ENCODE measurements at regions not wholly inside any gene's neighbourhood (a gene's known extent, or its start where the extent isn't known, plus 50 kb on each side); places are given as distances from the start of the nearest gene placed in this dataset.

DNA sequence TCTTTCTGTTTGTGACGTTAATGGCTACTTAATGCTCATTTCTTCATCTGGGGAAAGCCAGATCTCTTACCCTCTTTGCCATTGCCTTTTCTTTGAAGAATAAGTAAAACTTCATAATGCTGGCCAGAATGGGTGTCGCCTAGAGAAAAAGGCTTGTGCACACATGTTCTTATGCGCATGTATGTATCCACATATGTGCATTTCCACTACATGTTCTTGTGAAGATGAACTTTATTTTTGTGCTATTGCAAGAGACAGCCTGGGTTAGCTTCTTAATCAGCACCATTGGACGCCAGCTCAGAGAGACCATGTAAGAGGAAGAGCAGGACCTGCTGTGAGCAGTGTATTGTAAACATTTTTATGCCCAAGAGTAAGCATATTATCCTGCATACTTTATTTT lies 178.7 kb downstream of the SPRY1 start:
- no peak for DNase-seq

DNA sequence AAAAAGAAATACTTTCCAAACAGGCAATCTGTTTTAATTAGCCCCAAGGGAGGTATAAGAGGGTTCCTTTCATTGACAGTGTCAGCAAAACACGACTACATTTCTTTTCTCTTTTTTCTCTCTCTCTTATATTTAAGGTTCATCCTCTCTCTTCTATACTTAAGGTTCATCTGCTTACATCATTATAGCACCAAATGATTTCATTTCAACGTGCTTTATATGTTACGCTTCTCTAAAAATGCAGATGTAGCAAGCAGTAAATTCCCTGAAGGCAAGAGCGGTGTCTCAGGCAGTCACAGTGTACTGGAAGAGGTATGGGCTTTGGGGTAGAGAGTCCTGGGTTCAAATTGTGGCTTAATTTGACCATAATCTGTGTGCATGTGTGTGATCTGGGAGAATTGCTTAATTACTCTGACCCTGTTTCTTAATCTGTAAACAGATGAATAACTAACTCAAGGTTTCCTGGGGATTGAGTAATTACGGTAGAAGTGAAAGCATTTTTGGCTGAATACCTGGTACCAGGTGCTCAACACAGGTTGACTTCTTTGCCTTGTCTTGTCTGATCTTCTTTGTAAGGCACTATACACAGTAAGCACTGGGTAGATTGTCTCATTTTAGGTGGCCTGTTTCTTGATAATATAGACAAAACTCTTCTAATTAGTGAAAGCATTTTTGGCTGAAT lies 180.8 kb downstream of the SPRY1 start:
- DNase-seq: no peak

DNA sequence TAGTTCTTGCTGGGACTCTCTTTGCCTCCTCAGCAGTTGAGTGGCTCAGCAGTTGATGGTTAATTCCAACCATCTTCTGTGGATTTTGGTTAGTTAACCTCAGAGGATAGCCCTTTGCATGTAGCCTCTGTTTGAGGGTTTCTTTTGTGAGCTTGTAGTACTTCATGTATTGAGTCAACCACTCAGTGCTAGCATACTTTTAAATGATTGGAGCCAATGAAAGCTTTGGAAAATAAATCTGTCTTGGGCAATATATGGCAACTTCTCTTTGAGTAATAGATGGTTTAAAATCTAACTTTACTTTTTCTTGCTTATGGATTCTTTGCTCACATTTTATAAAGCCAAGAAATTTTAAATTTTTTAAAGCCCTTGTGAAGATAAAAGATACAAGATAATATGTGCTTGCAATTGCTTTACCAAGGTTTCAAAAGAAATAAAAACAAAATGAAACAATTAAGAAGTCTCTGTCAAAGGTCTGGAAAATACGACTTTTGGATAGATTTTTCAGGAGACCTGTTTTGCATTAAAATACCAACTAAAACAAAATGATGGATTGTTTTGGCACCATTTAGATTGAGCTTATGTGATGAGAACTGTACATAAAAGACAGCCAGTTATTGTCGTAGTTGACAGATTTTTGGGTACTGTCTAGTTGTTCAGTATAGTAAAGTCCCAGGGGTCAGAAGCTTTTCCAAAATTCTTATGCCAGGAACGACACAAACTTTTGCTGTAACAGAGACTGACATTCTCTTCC lies 181.9 kb downstream of the SPRY1 start:
- no peak for DNase-seq

DNA sequence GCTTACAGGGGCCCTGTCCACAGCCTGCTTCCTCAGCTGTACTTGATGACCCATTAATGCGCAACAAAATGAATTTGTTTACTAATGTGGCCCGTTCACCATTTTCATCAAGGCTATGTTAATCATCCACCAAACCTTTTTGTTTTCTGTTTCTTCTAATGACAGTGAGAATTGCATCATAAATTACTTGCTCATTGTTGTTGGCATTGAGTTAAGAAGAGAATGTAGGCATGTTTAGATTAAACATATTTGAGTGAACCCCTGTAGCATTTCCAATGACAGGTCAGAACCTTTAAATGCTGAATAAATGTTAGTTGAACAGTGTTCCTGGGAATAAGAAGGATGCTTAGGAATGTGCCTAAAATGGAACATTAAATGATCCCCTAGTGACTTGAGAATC lies 183.4 kb downstream of the SPRY1 start:
- DNase-seq: no peak

DNA sequence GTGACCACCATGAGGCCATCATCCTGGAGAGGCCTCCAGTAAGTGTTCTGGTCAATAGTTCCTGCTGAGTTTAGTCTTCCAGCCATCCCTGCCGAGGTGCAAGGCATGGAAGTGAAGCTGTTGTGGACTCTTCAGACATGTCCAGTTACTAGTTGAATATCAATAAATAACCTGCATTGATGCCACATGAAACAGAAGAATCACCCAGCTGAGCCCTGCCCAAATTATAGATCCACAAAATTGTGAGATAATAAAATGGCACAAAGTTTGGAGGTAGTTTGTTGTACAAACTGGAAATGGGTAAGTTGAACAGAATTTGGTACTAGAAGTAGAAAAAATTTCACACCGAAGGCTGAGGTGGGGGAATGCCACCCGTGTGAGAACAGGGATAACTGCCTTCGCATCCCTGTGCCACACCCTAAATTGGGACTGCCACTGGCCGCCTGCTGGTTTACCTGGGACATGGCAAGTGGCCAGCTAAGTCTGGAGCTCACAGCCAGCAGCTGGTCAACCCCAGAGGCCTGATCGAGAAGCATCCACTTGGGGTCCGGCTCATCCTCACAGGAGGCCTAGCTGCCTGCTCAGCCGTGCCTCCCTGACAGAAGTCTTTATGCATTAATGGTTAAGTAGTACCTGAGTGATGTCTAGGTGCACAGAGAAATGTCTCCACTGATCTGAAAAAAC lies 184.5 kb downstream of the SPRY1 start:
- DNase-seq: no peak

DNA sequence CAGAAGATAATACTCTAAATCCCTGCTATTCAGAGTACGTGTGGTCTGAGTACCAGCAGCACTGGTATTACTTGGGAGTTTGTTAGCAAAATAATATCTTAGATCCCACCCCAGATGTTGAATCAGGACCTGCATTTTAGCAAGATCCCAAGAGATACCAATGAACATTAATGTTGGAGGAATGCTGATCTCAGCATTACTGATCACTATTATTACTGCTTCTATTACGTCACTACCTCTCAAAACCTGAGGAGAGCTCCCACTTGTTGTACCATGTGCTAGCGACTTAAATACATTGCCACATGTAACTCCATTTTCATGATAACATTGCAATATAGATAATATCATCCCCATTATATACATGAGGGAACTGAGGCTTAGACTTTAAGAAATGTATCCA lies 185.2 kb downstream of the SPRY1 start:
- DNase-seq: no peak

DNA sequence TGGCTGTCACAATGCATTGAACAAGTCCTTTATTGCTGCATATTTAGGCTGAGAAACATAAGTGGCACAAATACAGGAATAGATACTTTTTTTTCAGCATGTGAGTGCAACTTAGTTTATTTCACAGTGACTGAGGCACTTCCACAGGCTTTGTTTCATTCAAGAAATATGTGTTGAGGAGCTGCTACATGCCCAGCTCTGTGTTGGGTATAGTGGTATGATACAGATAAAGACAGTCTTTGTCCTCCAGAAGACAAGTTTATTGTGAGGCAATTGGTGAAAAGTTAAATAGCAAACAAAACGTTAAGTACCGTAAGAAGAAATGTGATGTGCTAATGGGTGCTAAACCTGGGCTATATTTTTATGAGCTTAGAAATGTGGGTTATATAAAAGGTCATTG lies 186.4 kb downstream of the SPRY1 start:
- DNase-seq: no peak

DNA sequence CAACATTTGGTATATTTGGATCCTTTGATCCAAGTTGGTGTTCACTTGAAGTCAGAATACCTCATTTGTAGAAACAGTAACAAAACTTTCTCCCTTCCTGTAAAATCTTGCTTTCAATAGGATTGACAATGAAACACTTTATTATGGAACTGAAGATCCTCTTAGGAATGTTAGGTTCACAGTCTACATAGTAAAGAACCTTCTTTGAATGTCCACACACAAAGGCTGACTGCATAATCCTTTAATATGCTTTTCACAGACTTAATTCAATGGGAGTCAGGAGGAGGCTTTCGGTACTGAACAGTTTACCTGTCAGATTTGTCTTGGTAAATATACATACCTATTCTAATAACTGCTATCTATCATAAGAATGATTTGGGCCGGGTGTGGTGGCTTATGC lies 188.5 kb downstream of the SPRY1 start:
- no peak for DNase-seq

DNA sequence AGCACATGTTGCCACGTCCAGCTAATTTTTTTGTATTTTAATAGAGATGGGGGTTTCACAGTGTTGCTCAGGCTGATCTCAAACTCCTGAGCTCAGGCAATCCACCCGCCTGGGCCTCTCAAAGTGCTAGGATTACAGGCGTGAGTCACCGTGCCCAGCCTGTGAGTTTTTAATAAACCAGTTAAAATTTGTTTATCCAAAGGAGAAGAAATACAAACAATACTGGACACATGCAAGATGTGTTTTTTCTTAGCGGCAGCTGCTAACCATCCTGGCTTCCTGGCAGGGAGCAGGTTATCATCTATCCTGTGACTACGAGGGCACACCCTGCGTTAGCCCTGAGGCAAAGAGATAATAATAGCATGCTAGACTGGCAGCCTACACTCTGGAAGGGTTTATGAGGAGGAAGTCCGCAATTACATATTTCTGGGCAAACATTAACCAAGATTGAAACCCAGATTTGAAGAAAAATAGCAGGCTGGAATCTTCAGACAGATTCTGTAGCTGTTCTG lies 191.4 kb downstream of the SPRY1 start:
- DNase-seq: no peak

DNA sequence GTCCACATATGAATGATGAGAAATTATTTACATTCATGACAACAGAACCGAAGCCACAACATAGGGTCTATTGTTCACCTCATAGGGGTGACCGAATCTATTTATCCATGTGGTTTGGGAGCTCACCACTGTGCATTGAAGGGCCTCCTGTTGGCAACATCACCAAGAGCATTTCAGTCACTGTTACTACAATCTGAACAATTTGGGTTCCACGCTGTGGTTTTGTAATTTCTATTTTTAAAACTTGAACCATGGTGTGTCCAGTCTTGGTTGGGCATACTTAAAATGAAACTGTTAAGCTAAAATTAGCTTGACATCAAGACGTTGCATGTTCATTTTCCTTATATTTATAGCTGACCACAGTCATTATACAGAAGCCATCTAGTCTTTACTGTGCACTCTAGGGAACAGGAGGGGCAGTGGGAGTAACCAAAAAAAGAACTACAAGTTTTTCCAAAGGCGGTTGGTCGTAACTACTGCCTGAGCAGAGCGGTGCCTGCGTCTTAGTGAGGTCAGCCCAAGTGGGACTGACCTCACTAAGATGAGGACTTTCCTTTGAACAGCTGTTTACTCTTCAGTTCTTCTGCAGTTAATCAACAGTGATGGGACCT lies 192.1 kb downstream of the SPRY1 start:
- DNase-seq: no peak

DNA sequence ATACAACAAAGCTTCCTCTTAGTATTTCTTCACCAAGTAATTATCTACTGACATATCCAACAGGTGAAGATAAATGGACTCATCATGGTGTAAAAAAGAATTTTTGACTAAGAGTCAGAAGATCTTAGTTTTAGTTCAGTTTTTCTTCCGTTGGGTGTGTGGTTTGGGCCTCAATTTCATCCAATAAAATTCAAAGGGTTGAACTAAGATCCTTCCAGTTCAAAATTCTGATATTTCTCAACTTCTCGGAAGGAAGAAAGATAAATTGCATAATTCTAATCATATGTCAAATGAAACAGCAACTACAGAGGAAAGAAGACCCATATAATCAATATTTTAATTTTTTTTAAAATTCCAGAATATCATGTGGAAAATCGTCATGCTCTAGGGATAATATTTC lies 192.7 kb downstream of the SPRY1 start:
- DNase-seq: no peak

DNA sequence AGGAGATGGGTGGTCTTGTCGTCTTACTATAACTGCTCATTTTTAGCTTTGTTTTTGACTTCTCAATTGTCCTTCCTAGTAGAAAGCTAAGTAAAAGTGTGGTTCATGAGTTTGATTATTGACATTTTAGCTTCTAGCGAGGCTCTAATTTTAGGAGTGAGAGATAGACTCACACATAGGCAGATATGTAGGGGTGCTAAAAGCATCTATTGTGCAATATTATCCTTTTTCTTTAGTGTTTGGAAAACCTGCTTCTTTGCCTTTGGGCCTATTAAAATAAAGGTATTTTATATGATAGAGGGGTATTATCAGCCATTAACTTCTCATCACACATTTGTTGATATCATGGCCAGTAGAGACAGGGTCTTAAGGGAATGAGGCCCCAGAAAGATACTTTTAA lies 195.3 kb downstream of the SPRY1 start:
- DNase-seq: no peak

DNA sequence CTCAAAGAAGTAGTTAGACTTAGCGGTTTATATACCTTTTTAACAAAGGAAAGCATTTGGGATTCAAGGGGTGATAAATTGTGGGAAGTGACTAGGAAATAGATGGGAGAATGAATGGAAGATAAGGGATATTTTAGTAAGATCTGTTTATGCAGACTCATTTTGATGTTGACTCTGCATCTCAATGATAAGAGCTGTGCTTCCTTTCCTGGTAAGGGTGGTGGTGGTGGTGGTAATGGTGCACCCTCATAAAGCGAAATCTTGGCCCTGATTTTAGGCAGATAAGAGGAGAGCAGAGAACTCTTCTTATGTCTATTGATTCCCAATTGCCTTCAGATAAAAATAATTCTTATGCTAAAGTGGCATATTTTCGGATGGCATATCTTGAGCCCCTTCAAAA lies 197.1 kb downstream of the SPRY1 start:
- DNase-seq: no peak

DNA sequence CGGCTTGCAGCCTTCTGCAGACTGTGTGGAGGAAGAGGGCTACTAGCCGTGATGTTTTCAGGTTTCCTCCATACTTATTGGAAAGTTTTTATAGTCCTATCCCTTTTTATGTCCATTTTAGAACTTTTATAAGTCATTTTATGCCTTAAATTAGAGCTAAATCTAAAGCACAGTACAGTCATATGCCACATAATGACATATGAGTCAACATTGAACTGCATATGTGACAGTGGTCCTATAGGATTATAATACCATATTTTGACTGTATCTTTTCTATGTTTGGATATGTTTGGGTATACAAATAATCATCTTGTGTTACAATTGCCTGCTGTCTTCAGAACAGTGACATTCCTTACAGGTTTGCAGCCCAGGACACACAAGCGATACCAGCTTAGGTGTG lies 200.2 kb downstream of the SPRY1 start:
- no peak for DNase-seq

DNA sequence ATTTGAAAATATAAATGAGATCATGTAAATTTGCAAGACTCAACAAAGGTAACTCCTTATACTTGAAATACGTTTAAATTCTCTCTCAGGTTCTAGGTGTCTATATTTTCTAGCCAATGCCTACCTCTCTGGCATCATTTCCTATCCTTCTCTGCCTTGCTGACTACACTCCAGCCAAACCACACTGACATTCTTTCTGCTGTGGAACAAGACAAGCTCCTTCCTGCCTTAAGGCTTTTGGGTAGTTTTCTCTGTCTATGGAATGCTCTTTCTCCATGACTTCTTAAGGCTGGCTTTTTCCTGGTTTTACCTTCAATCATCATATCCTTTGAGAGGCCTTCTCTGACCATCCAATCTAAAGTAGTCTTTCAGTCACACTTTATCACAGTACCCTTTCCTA lies 201.0 kb downstream of the SPRY1 start:
- DNase-seq: no peak

DNA sequence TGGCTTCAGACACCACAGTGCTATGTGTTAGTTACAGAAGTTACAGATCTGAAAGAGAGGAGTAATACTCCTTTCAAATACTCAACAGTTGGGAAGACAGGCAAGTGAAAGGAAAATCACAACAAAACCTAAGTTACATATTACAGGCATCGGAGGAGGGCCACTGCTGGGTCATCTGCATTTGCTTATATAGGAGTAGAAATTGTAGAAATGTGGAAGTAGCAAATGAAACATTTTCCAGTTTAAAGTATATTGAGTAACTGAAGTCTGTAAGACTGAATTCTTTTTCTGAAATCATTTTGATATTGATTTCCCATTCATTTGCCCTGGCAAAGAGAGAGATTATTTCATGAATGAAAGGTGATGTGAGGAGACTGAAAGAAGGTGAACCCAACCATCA lies 201.7 kb downstream of the SPRY1 start:
- DNase-seq: no peak

DNA sequence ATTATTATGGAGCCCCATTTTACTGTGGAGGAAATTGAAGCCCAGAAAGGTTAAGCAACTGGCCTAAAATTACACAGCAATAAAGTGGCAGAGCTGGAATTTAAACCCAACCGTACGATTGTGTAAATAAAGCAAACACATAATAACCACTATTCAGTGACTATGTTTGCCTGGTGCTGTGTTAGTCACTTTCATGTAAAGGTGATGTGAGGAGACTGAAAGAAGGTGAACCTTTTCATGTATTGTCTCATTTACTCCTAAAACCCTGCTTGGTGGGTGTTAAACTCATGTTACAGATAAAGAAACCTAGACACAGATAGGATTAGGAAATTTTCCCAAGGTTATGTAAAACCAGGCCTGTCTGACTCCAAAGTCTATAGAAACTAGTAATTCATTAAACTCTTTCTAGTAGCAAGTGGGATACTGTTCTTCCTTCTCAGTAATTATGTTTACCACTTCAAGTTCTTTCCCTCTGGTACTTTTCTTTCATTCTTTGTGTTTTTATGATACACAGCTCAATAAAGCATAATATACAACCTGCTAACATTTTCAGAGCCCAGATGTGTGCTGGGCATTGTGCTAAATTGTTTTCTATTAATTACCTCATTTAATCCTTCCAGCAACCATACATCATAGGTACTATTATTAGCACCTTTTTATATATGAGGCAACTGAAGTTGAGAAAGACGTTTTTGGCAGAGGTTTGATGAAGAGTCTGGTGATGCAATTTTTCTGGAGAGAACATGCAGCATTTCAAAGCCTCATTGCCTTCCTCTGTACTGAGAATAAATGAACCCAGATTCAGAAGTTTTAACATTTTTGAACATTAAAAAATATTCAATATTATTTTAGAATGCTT lies 202.7 kb downstream of the SPRY1 start:
- DNase-seq: no peak

DNA sequence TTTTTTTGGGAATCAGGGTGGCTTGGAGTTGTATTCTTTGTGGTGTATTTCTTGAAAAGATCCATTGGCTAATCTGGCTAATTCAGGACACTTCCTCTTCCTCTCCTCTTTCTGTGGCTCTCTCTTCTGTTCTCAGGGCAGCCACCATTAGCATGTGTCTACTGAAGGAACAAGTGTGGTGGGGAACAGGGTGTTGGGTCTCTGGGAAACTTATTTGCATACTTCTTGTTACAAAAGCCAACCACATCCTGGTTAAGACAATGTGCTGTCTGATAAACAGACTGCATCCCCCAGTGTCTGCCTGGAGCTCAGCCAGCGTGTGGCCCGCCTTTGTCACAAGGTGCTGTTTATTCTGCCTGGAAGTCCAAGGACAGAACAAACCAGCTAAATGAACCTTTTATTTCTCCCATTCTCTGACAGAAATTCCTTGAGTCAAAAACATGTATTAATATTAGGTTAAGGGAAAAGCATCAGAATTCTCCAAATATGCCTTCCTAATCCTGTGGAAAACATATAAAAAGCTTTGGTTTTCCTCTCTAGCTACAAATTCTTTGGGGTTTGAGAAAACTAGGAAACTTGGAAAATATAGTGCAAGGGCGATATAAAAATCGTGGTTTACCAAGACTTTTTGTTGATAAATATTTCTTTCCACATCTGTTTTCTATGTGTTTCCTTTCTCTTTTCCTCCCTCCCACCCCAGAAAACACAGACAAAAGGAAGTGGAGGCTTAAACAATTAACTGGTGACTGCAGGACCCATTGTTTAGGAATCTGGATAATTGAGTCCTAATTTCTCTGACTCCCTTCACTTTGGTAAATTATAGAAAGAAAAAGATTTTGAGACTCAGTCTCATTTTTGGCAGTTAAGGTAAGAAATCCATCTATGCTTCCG lies 203.6 kb downstream of the SPRY1 start:
- DNase-seq: no peak

DNA sequence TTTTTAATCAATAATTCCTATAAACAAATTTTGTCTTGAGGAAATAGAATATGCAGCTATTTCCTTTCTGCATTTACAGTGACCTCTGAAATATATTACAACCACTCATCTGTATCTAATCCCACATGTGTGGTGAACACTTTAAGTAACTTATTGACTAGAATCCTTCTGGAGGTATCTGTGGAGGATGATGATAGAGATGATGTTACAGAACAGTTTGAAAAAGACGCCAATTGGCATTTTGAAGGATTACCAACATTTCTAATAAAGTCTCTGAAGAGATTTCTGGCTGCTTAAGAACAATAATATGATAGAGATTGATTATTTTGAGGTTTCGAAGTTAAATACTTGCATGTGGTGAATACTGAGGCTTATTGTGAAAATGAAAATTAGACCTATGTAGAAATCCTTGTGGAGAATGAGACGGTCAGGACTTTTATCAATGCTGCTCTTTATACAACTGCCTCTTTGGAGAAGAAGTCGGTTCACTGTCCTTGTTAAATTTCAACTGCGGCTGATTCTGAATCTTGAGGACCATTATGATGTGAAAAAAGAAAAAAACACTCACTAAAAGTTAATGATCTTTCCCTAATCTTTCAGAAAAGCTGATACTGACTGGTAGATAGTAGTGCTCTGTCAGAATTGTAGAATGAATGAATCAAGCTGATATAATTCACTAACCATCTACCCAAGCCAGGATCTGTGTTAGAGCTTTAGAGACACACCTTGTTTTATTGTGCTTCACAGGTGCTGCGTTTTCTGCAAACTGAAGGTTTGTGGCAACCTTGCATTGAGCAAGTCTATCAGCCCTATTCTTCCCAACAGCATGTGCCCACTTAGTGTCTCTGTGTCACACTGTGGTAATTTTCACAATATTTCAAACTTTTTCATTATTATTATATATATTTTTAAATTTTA lies 204.7 kb downstream of the SPRY1 start:
- DNase-seq: no peak

DNA sequence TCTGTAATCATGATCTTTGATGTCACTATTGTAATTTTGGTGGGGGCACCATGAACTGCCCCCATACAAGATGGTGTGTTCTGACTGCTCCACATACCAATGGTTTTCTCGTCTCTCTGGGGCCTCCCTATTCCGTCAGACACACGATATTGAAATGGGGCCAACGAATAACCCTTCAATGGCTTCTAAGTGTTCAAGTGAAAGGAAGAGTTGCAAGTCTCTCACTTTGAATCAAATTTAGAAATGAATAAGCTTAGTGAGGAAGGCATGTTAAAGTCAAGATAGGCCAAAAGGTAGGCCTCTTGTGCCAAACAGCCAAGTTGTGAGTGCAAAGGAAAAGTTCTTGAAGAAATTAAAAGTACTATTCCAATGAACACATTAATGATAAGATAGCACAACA lies 205.4 kb downstream of the SPRY1 start:
- no peak for DNase-seq

Data from RPMI8226 (cell line).